ENCODE measurements at regions not wholly inside any gene's neighbourhood (a gene's known extent, or its start where the extent isn't known, plus 50 kb on each side); places are given as distances from the start of the nearest gene placed in this dataset.

DNA sequence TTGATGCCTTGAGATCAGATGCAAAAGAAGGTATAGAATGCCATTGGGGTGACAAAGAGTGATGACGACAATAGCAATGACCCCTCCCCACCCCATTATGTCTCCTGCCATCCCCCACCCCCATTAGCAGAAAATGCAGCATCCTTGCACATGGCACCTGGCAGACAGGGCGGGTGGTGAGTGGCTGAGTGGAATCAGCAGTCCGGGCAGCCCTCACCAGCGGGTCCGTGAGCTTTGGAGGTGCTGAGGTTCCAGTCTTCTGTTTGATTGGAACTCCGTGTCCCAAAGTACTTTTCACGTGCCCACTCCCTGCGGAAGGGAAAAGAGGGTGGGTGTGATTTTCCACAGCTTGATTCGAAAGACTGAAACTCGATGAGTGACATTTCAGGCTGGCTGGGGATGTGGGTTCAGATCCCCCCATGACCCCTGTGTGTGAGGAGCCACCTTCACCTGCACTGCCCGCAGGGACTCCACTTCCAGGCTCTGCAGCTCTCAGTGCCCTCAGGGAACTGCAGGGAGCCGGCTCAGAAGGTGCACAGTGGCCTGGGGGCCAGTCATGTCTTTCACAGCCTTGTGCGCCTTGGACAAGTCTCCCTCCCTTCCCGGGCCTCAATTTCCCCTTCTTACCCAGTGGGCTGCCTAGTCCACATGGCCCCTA, 130.9 kb downstream of the GLI2 start:
- TF ChIP-seq GATA2 (IDR thresholded peaks at IDR 0.05; ENCODE audit: low read depth, low read length): no peak
- TF ChIP-seq GATA3 (IDR thresholded peaks at IDR 0.05; ENCODE audit: low read depth, low read length): no peak

Measured in SH-SY5Y (cell line).